ENCODE measurements at regions not wholly inside any gene's neighbourhood (a gene's known extent, or its start where the extent isn't known, plus 50 kb on each side); places are given as distances from the start of the nearest gene placed in this dataset.

DNA sequence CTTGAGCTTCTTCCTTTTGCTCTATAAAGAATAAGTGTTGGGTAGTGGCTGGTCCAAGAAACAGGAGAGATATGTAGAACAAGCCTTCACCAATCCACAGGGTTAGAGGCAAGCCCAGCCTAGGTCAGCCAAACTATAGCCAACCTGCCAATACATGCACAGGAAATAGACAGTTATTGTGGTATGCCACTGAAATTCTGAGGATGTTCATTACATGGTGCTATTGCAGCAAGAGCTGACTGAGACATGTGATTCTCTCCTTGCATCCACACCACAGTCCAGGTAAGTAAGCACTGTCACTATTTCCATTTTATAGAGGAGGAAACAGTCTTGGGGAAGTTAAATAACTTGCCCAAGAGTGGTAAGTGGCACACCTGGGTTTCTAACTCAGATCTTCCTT lies 268.1 kb downstream of the NPIPA8 start:
- Mint-ChIP-seq H3K27ac (no peak overlapping the region), H3K27me3 (ENCODE audit: insufficient read depth) (no peaks in the 10 kb centered on the region), H3K36me3 (ENCODE audit: low read depth) (no peaks in the 10 kb centered on the region), H3K9me3 (peaks cover 6% of the 10 kb centered on the region), H3K4me3 (no peak overlapping the region), H3K4me1 (ENCODE audit: low read depth) (no peaks in the 10 kb centered on the region)
- no peak for DNase-seq (ENCODE audit: low spot score)
- intact Hi-C loops (cut with micrococcal nuclease) = no loop called here

DNA sequence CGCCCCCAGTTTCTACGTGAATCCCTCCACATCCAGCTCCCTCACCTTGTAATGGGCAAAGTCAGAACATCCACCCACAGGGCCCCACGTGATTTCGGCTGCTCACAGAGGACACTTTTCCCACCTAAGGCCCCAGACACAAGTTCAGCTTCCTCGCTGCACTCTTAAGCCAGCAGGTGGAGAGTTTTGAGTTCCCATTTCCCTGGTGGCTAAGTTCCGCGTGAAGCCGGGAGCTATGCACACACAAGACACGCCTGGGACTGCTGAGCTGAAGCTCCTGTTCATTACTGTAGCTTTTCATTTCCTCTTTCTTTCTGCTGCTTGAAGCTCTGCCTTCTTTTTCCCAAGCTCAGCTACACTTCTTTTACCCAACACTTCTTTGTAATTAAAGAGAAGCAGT lies 273.8 kb downstream of the NPIPA8 start:
- H3K27ac Mint-ChIP-seq = no peak overlapping the region
- H3K36me3 Mint-ChIP-seq (ENCODE audit: low read depth) = no peaks in the 10 kb centered on the region
- H3K27me3 Mint-ChIP-seq (ENCODE audit: insufficient read depth) = peaks cover 2% of the 10 kb centered on the region
- no peaks in the 10 kb centered on the region for H3K4me1 Mint-ChIP-seq (ENCODE audit: low read depth)
- DNase-seq (ENCODE audit: low spot score) = no peak
- intact Hi-C loops (cut with micrococcal nuclease) = no loop called here
- no peak overlapping the region for H3K4me3 Mint-ChIP-seq
- H3K9me3 Mint-ChIP-seq = no peaks in the 10 kb centered on the region

DNA sequence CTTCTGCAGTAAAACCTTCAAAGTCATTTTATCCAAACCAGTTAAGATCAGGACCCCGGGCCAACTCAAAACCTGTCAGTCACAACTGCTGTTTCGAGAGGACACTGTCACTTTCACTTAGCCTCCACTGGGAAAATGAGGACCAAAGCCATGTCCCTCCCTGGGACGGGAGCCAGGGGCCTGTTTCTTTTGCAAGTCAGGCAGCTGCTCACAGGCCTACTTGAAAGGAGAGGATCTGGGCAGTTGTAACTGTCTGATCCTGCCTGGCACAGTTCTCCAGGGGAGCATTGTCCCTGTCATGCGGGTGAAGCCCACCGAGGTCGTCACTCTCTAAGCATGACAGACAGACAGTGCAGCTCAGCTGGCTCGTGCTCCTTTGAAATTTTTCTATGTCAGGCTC lies 276.2 kb downstream of the NPIPA8 start:
- Mint-ChIP-seq H3K27me3 (ENCODE audit: insufficient read depth) (peaks cover 2% of the 10 kb centered on the region), H3K36me3 (ENCODE audit: low read depth) (no peaks in the 10 kb centered on the region), H3K4me1 (ENCODE audit: low read depth) (no peaks in the 10 kb centered on the region), H3K27ac (no peak overlapping the region), H3K4me3 (no peak overlapping the region), H3K9me3 (no peaks in the 10 kb centered on the region)
- DNase-seq (ENCODE audit: low spot score) = no peak
- intact Hi-C loops (cut with micrococcal nuclease) = no loop called here

DNA sequence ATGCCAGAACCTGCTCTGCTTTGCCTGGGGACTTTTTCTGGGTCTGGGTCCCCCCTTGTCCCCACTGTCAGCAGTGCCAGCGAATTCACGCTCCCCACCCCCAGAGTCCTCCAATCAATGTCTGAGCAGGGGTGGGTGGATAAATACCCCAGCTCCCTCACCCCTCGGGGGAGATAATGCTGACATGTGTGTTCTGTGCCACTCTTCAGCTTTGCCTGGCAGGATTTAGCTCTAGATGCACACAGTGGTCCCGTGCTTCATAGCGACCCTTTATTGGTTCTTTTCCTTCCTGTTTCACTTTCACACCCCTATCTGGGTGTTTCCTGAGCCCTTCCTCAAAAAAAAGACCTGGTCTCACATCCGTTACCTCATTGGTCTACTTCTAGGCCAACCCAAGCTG lies 277.0 kb downstream of the NPIPA8 start:
- no peaks in the 10 kb centered on the region for H3K4me1 Mint-ChIP-seq (ENCODE audit: low read depth)
- H3K27me3 Mint-ChIP-seq (ENCODE audit: insufficient read depth) = peaks cover 2% of the 10 kb centered on the region
- H3K9me3 Mint-ChIP-seq = no peaks in the 10 kb centered on the region
- no peak overlapping the region for H3K27ac Mint-ChIP-seq
- H3K36me3 Mint-ChIP-seq (ENCODE audit: low read depth) = no peaks in the 10 kb centered on the region
- no peak for DNase-seq (ENCODE audit: low spot score)
- no peak overlapping the region for H3K4me3 Mint-ChIP-seq
- intact Hi-C loops (cut with micrococcal nuclease) = no loop called here

DNA sequence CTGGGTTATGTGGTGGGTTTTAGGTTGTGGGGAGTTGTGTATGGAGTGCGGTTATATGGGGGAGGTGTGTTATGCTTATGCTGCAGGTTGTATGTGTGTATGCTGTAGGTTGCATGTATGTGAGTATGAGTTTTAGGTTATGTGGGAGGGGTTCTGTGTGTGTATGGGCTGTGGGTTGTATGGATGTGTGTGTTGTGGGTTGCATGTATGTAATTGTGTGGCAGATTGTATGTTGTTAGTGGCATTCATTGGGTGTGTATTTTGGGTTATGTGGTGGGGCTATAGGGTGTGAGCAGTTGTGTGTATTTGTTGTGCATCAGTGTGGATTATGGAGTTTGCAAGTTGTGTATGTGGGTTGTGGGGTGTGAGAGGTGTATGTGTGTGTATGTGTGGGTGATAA lies 277.4 kb downstream of the NPIPA8 start:
- H3K9me3 Mint-ChIP-seq = no peaks in the 10 kb centered on the region
- no peaks in the 10 kb centered on the region for H3K36me3 Mint-ChIP-seq (ENCODE audit: low read depth)
- H3K27me3 Mint-ChIP-seq (ENCODE audit: insufficient read depth) = peaks cover 2% of the 10 kb centered on the region
- no peaks in the 10 kb centered on the region for H3K4me1 Mint-ChIP-seq (ENCODE audit: low read depth)
- intact Hi-C loops (cut with micrococcal nuclease) = no loop called here
- H3K4me3 Mint-ChIP-seq = no peak overlapping the region
- no peak for DNase-seq (ENCODE audit: low spot score)
- no peak overlapping the region for H3K27ac Mint-ChIP-seq

DNA sequence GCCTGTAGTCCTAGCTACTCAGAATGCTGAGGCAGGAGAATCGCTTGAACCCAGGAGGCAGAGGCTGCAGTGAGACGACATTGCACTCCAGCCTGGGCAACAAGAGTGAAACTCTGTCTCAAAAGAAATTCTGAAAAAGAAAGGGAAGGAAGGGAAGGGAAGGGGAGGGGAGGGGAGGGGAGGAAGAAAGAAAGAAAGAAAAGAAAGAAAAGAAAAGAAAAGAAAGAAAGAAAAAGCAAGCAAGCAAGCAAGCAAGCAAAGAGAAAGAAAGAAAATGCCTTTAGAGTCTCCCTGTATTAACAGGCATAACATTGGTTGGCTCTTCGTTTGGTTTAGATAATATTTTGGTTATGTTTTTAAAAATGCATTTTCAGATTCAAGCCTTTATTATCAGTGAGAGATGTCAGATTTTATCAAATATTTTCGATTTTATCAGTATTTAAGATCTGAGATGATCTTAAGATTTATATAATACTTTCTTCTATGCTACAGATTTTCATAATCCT lies 281.1 kb downstream of the NPIPA8 start:
- no peak for DNase-seq (ENCODE audit: low spot score)
- no peak overlapping the region for H3K27ac Mint-ChIP-seq
- no peak overlapping the region for H3K4me3 Mint-ChIP-seq
- intact Hi-C loops (cut with micrococcal nuclease) = no loop called here
- no peaks in the 10 kb centered on the region for H3K4me1 Mint-ChIP-seq (ENCODE audit: low read depth)
- no peaks in the 10 kb centered on the region for H3K36me3 Mint-ChIP-seq (ENCODE audit: low read depth)
- H3K27me3 Mint-ChIP-seq (ENCODE audit: insufficient read depth) = no peaks in the 10 kb centered on the region
- H3K9me3 Mint-ChIP-seq = no peaks in the 10 kb centered on the region

DNA sequence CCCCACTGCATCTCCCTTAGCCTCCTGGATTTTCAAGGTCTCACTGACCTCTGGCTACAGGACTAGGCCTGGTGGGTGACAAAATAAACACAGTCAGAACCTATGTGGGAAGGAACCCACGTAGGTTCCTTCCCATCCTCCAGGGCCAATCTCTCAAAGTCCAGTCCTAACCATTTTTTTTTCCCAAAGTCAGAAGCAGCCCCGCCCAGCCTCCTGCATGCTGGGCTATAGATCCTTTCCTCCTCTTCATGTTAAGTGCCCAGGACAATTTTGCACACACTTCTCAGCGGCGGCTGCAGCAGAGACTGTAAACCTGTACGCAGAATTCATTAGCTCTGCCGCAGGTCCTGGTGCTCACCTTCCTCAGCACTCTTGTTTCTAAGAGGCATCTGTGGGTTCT lies 285.8 kb downstream of the NPIPA8 start:
- no peaks in the 10 kb centered on the region for H3K4me1 Mint-ChIP-seq (ENCODE audit: low read depth)
- intact Hi-C loops (cut with micrococcal nuclease) = no loop called here
- H3K27ac Mint-ChIP-seq = no peak overlapping the region
- no peak overlapping the region for H3K4me3 Mint-ChIP-seq
- no peaks in the 10 kb centered on the region for H3K9me3 Mint-ChIP-seq
- no peaks in the 10 kb centered on the region for H3K27me3 Mint-ChIP-seq (ENCODE audit: insufficient read depth)
- no peaks in the 10 kb centered on the region for H3K36me3 Mint-ChIP-seq (ENCODE audit: low read depth)
- DNase-seq (ENCODE audit: low spot score) = no peak

DNA sequence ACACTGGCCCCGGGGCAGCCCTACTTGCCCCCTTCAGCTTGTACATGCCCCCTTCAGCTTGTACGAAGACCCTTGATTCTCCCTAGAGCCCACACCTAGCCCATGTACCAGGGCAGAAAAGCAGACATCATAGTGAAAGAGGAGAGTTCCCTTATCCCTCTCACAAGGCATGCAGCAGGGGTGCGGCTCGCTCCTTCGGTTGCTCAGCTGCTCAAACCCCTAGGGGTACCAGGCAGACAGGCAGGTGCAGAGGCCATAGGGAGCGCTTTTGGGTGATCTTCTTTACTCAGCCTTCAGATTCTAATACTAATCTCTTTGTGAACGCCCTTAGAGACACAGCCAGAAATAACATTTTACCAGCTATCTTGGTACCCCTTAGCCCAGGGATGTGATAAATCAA lies 286.3 kb downstream of the NPIPA8 start:
- H3K27me3 Mint-ChIP-seq (ENCODE audit: insufficient read depth) = no peaks in the 10 kb centered on the region
- H3K4me1 Mint-ChIP-seq (ENCODE audit: low read depth) = no peaks in the 10 kb centered on the region
- DNase-seq (ENCODE audit: low spot score) = no peak
- H3K9me3 Mint-ChIP-seq = no peaks in the 10 kb centered on the region
- no peaks in the 10 kb centered on the region for H3K36me3 Mint-ChIP-seq (ENCODE audit: low read depth)
- H3K27ac Mint-ChIP-seq = no peak overlapping the region
- no peak overlapping the region for H3K4me3 Mint-ChIP-seq
- intact Hi-C loops (cut with micrococcal nuclease) = no loop called here

DNA sequence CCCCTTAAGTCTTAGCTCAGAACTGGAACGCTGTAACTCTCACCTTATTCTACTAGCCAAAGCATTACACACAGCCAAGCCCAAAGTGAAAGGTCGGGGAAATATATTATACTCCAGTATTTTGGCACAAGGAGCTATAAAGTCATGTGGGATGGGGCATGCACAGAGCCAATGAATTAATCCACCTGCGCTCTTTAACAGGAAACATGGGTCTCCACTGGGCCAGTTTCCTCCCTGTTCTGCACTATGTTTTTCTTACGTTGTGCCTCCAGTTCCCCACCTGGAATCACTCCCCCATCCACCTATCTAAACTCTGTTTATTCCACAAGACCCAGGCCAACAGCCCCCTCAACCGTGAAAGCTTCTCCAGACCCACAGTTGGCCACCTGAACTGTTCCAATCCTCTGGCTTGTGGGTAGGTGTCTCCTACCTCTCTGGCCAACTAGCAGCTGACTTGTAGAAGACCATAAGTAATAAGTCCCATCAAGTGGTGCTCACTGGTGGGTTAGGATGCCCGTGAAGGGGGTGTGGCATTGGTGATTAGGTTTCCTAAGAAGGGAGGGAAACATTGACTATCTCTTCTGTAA lies 286.9 kb downstream of the NPIPA8 start:
- H3K27ac Mint-ChIP-seq = no peak overlapping the region
- no peaks in the 10 kb centered on the region for H3K36me3 Mint-ChIP-seq (ENCODE audit: low read depth)
- no peak for DNase-seq (ENCODE audit: low spot score)
- no peaks in the 10 kb centered on the region for H3K4me1 Mint-ChIP-seq (ENCODE audit: low read depth)
- intact Hi-C loops (cut with micrococcal nuclease) = no loop called here
- H3K9me3 Mint-ChIP-seq = no peaks in the 10 kb centered on the region
- no peaks in the 10 kb centered on the region for H3K27me3 Mint-ChIP-seq (ENCODE audit: insufficient read depth)
- H3K4me3 Mint-ChIP-seq = no peak overlapping the region

DNA sequence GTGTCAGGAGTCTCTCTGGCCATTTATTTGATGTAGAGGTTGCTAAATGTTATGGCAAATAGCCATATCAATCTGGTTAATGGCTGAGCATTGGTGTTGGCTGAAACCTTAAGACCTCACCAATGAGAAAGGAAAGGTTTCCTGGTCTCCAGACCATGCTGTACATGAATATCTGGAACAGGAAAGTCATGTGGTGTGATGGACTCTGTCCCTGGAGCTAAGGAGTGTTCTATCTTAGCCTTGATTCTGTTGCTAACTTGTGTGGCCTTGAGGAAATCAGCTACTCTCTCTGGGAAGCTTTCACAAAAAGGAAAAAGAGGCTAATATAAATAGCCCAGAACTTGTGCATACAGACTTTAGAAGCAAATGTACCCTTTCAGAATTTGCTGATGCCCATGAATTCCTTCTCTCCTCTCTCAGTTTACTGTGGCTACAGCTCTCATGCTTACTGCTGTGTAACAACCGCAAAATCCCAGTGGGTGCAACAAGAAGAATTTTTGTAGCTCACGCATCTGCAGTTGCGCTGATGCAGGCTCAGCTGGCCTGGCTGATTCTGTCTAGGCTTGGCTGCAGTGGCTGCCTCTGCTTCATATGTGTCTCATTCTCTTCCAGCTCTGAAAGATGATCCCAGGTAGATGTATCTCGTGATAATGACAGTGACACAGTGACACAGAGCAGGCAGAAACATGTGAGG lies 287.5 kb downstream of the NPIPA8 start:
- Mint-ChIP-seq H3K4me1 (ENCODE audit: low read depth) (no peaks in the 10 kb centered on the region), H3K36me3 (ENCODE audit: low read depth) (no peaks in the 10 kb centered on the region), H3K4me3 (no peak overlapping the region), H3K27me3 (ENCODE audit: insufficient read depth) (no peaks in the 10 kb centered on the region), H3K27ac (no peak overlapping the region), H3K9me3 (no peaks in the 10 kb centered on the region)
- no peak for DNase-seq (ENCODE audit: low spot score)
- intact Hi-C loops (cut with micrococcal nuclease) = no loop called here

DNA sequence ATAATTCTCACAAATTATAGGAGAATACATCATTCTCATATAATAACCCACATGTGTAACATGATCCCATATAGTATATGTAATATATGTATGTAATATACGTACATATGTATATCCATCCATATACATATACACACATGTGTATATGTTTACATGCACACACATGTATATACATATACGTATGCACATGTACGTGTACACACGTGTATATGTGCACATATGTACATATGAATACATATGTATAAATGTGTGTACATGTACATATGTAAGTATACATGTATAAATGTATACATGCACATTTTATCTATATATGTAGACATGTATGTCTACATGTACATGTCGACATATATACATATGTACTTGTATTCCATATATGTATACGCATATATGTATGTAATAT lies 288.8 kb downstream of the NPIPA8 start:
- H3K4me3 Mint-ChIP-seq = no peak overlapping the region
- no peaks in the 10 kb centered on the region for H3K9me3 Mint-ChIP-seq
- no peak overlapping the region for H3K27ac Mint-ChIP-seq
- no peaks in the 10 kb centered on the region for H3K36me3 Mint-ChIP-seq (ENCODE audit: low read depth)
- intact Hi-C loops (cut with micrococcal nuclease) = no loop called here
- H3K27me3 Mint-ChIP-seq (ENCODE audit: insufficient read depth) = no peaks in the 10 kb centered on the region
- H3K4me1 Mint-ChIP-seq (ENCODE audit: low read depth) = no peaks in the 10 kb centered on the region
- DNase-seq (ENCODE audit: low spot score) = no peak

DNA sequence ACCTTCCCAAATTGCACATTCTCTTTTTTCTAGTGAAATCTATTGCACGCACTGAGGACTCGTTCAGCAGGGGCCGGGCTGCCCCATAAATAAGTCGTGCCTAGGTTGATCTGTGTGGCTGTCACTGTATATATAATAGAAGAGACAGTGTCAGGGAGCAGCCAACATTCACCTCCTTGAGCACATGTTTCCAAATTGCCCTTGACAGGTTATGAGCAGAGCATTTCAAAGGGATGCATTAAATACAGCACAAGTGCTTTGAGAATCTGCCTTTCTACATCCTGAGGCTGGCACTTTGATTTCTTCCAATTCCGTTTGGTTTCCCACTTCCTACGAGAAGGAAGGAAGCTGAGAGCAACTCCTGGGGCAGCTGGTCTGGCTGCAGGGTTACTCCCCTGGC lies 291.2 kb downstream of the NPIPA8 start:
- Mint-ChIP-seq H3K36me3 (ENCODE audit: low read depth) (no peaks in the 10 kb centered on the region), H3K9me3 (no peaks in the 10 kb centered on the region), H3K27me3 (ENCODE audit: insufficient read depth) (peaks cover 1% of the 10 kb centered on the region), H3K27ac (no peak overlapping the region), H3K4me3 (no peak overlapping the region), H3K4me1 (ENCODE audit: low read depth) (no peaks in the 10 kb centered on the region)
- intact Hi-C loops (cut with micrococcal nuclease) = no loop called here
- DNase-seq (ENCODE audit: low spot score) = no peak

DNA sequence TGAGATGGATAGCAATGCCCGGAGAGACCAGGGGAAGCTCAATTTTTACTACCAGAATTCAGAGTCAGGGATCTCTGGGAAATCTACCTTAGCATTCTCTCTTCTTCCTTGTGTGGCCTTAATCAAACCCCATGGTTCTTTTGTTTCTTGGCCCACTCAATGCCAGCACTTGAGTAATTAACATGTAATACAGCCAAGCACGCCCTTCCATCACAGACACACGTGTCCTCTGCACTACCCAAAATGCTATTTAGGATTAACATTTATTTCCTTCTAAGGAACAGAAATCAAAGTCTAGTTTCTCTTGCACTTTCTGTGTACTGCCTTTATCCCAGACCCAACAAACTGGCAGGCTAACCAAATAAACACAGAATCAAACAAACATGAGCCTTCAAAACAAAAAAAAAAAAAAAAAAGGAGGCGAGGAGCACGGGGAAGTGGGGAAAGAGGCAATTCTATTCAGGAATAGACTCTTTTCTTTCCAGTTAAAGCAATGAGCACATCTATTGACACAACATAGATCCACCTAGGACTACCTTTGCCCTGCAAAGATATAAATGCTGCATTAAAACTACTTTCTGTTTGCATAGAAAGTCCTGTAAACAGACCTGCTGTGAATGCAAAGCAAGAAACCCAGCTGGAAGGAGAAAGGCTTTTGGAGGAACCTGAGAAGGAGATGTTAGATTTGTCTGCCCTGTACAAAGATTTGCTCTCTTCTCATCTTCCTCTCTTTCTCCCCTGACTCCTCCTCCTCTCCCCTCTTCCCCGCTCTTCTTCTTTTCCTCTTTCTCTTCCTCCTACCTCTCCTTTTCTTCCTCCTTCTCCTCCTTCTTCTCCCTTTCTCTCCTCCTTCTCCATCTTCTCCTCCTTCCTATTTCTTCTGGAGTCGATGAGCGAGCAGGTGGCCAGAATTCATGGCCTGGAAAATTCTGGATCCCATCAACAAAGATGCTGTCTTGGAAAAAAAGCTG lies 294.4 kb downstream of the NPIPA8 start:
- intact Hi-C loops (cut with micrococcal nuclease) = no loop called here
- no peak for DNase-seq (ENCODE audit: low spot score)
- H3K27ac Mint-ChIP-seq = no peak overlapping the region
- no peaks in the 10 kb centered on the region for H3K9me3 Mint-ChIP-seq
- H3K27me3 Mint-ChIP-seq (ENCODE audit: insufficient read depth) = peaks cover 3% of the 10 kb centered on the region
- H3K4me3 Mint-ChIP-seq = no peak overlapping the region
- H3K36me3 Mint-ChIP-seq (ENCODE audit: low read depth) = no peaks in the 10 kb centered on the region
- no peaks in the 10 kb centered on the region for H3K4me1 Mint-ChIP-seq (ENCODE audit: low read depth)

Data from activated T-helper 1 cell treated with anti-CD3 and anti-CD28 coated beads, Interleukin-12 subunit alpha, Interleukin-12 subunit beta, Interleukin-2, Interleukin-4 antibody, amounts not matched to agents 30 ng/mL and 10 ng/mL and 1 ng/mL, durations not matched to agents 14 hours and 24 hours and 36 hours (primary cell).